ENCODE measurements at regions not wholly inside any gene's neighbourhood (a gene's known extent, or its start where the extent isn't known, plus 50 kb on each side); places are given as distances from the start of the nearest gene placed in this dataset.

DNA sequence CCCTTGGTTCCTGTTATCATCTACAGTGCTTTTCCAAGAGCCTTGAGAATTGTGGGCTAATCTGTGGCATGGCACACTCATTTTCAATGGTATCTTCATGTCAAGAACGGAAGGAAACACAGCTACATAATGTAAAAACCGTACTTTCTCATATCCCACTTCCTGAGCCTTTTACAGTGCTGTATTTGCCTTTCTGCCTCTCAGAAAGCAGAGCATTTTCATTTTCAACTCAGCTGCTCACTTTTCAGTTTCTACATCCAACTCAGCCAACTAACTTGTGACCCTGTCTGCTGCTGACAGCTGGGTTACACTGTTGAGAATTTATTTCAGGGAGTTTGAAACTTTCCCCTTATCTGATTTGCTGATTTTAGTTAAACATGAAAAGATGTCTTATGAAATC, 875.8 kb upstream of the KCND2 start:
- 53% methylated on average over 2 of the region's 2 CpGs for WGBS
- H3K9ac ChIP-seq (ENCODE audit: low read depth in 1 of 2, low read length in 2 of 2), result no peak overlapping the region
- H3K36me3 ChIP-seq (ENCODE audit: control insufficient read depth in 4 of 4, insufficient read depth in 3 of 4, low read depth in 1 of 4, low read length in 3 of 4), result no peaks in the 10 kb centered on the region
- no peak for DNase-seq (ENCODE audit: low spot score)
- H3K27ac ChIP-seq (ENCODE audit: low read depth in 1 of 2, low read length in 2 of 2), result no peak overlapping the region
- no peak overlapping the region for H3K4me3 ChIP-seq (ENCODE audit: low read depth in 1 of 3, low read length in 3 of 3)
- H3K4me1 ChIP-seq (ENCODE audit: control insufficient read depth in 4 of 4, insufficient read depth in 4 of 4, low read length in 3 of 4), result peaks cover 0 to 7% (median 1%) of the 10 kb centered on the region in 4 donors
- no peaks in the 10 kb centered on the region for H3K27me3 ChIP-seq (ENCODE audit: control insufficient read depth in 4 of 4, insufficient read depth in 4 of 4, low read length in 3 of 4)
- TF ChIP-seq, protein P1, sequence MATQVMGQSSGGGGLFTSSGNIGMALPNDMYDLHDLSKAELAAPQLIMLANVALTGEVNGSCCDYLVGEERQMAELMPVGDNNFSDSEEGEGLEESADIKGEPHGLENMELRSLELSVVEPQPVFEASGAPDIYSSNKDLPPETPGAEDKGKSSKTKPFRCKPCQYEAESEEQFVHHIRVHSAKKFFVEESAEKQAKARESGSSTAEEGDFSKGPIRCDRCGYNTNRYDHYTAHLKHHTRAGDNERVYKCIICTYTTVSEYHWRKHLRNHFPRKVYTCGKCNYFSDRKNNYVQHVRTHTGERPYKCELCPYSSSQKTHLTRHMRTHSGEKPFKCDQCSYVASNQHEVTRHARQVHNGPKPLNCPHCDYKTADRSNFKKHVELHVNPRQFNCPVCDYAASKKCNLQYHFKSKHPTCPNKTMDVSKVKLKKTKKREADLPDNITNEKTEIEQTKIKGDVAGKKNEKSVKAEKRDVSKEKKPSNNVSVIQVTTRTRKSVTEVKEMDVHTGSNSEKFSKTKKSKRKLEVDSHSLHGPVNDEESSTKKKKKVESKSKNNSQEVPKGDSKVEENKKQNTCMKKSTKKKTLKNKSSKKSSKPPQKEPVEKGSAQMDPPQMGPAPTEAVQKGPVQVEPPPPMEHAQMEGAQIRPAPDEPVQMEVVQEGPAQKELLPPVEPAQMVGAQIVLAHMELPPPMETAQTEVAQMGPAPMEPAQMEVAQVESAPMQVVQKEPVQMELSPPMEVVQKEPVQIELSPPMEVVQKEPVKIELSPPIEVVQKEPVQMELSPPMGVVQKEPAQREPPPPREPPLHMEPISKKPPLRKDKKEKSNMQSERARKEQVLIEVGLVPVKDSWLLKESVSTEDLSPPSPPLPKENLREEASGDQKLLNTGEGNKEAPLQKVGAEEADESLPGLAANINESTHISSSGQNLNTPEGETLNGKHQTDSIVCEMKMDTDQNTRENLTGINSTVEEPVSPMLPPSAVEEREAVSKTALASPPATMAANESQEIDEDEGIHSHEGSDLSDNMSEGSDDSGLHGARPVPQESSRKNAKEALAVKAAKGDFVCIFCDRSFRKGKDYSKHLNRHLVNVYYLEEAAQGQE (IDR thresholded peaks at IDR 0.05), result no peak
- TF ChIP-seq YY1 (IDR thresholded peaks at IDR 0.05) (no peak), HNF4G (IDR thresholded peaks at IDR 0.05) (no peak), RAD21 (IDR thresholded peaks at IDR 0.05) (no peak), SP1 (IDR thresholded peaks at IDR 0.05) (no peak)
- TF ChIP-seq, protein P2, sequence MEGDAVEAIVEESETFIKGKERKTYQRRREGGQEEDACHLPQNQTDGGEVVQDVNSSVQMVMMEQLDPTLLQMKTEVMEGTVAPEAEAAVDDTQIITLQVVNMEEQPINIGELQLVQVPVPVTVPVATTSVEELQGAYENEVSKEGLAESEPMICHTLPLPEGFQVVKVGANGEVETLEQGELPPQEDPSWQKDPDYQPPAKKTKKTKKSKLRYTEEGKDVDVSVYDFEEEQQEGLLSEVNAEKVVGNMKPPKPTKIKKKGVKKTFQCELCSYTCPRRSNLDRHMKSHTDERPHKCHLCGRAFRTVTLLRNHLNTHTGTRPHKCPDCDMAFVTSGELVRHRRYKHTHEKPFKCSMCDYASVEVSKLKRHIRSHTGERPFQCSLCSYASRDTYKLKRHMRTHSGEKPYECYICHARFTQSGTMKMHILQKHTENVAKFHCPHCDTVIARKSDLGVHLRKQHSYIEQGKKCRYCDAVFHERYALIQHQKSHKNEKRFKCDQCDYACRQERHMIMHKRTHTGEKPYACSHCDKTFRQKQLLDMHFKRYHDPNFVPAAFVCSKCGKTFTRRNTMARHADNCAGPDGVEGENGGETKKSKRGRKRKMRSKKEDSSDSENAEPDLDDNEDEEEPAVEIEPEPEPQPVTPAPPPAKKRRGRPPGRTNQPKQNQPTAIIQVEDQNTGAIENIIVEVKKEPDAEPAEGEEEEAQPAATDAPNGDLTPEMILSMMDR (IDR thresholded peaks at IDR 0.05; ENCODE audit: low read depth, low read length, missing input control), result no peak
- TF ChIP-seq, protein P3, sequence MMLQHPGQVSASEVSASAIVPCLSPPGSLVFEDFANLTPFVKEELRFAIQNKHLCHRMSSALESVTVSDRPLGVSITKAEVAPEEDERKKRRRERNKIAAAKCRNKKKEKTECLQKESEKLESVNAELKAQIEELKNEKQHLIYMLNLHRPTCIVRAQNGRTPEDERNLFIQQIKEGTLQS (IDR thresholded peaks at IDR 0.05), result no peak
- H3K9me3 ChIP-seq (ENCODE audit: control insufficient read depth in 4 of 4, low read length in 3 of 4), result no peaks in the 10 kb centered on the region

DNA sequence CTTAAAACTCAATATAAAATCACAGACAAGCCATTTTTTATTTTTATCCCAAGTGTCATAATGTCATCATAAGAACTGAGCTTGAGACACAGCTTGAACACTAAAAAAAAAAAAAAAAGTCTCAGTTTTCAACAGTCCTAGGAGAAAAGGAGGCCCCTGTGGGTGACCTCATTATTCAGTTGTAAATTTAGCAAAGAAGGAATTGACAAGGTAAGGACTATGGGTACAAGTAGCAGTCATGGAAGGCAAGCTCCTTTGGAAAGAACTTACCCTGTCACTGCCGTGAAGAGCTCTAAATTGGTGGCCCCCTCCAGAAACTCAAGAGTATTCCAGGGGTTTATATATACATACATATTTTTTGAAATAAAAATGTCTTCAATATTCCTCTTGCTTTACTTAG, 864.4 kb upstream of the KCND2 start:
- WGBS, result 96% methylated on average over 1 of the region's 1 CpG
- no peak overlapping the region for H3K27ac ChIP-seq (ENCODE audit: low read depth in 1 of 2, low read length in 2 of 2)
- TF ChIP-seq, protein P4, sequence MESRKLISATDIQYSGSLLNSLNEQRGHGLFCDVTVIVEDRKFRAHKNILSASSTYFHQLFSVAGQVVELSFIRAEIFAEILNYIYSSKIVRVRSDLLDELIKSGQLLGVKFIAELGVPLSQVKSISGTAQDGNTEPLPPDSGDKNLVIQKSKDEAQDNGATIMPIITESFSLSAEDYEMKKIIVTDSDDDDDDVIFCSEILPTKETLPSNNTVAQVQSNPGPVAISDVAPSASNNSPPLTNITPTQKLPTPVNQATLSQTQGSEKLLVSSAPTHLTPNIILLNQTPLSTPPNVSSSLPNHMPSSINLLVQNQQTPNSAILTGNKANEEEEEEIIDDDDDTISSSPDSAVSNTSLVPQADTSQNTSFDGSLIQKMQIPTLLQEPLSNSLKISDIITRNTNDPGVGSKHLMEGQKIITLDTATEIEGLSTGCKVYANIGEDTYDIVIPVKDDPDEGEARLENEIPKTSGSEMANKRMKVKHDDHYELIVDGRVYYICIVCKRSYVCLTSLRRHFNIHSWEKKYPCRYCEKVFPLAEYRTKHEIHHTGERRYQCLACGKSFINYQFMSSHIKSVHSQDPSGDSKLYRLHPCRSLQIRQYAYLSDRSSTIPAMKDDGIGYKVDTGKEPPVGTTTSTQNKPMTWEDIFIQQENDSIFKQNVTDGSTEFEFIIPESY (IDR thresholded peaks at IDR 0.05), result no peak
- TF ChIP-seq RXRA (IDR thresholded peaks at IDR 0.05) (no peak), YY1 (IDR thresholded peaks at IDR 0.05) (no peak), GABPA (IDR thresholded peaks at IDR 0.05 in 1 of 2, conservative IDR thresholded peaks at IDR 0.05 in 1 of 2) (no peak), RAD21 (IDR thresholded peaks at IDR 0.05) (no peak), JUND (IDR thresholded peaks at IDR 0.05) (no peak), HNF4G (IDR thresholded peaks at IDR 0.05) (no peak), NR2F2 (IDR thresholded peaks at IDR 0.05) (no peak)
- TF ChIP-seq, protein P1 (IDR thresholded peaks at IDR 0.05), result no peak
- no peak for DNase-seq (ENCODE audit: low spot score)
- no peak overlapping the region for H3K9ac ChIP-seq (ENCODE audit: low read depth in 1 of 2, low read length in 2 of 2)
- peaks cover 0 to 5% (median 0%) of the 10 kb centered on the region in 4 donors for H3K9me3 ChIP-seq (ENCODE audit: control insufficient read depth in 4 of 4, low read length in 3 of 4)
- H3K27me3 ChIP-seq (ENCODE audit: control insufficient read depth in 4 of 4, insufficient read depth in 4 of 4, low read length in 3 of 4), result no peaks in the 10 kb centered on the region
- no peak overlapping the region for H3K4me3 ChIP-seq (ENCODE audit: low read depth in 1 of 3, low read length in 3 of 3)
- no peaks in the 10 kb centered on the region for H3K4me1 ChIP-seq (ENCODE audit: control insufficient read depth in 4 of 4, insufficient read depth in 4 of 4, low read length in 3 of 4)
- H3K36me3 ChIP-seq (ENCODE audit: control insufficient read depth in 4 of 4, insufficient read depth in 3 of 4, low read depth in 1 of 4, low read length in 3 of 4), result no peaks in the 10 kb centered on the region

All from liver (tissue), 8 donors.